ENCODE measurements at regions not wholly inside any gene's neighbourhood (a gene's known extent, or its start where the extent isn't known, plus 50 kb on each side); places are given as distances from the start of the nearest gene placed in this dataset.

DNA sequence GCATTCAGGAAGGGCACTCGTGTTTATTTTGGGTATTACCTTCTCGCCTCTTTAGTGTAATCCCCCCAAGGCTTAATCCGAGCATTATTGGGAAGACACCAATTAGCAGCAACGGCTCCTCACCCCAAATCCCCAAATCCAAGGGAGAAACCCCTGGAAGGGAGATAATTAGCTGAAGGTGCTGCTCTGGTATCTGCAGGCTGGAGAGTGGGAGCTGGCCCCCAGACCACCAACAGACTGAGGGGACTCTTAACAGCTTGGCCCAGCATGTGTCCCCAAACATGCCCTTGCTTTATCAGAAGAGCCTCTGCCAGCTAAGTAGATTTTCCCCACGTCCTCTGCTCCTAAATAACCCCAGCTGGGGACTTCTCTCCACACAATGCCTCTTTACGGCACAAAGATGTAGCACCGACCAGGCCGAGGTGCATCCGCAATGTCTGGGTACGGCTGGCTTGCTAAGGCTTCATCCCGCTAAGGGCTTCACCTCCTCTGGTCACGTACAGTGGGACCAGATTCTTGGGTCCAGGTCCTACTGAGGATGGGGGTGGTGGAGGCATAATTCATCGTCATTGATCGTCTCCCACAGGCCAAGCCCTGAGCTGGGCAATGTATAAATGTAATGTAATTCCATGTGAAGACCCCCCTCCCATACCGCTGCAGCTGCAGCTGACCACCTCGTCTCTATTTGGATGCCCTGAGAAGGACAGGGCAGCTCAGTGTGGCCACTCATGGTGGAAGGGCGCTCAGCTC, 123.7 kb upstream of the GSC start:
- Histone ChIP-seq H3K4me3 (ENCODE audit: low read depth, low read length) (no peak overlapping the region), H3K27me3 (ENCODE audit: control insufficient read depth, insufficient read depth, low read length) (no peaks in the 10 kb centered on the region), H3K36me3 (ENCODE audit: control insufficient read depth, insufficient read depth, low read length) (no peaks in the 10 kb centered on the region)
- DNase-seq (ENCODE audit: low read depth), result no peak
- ChIA-PET POLR2A (no interaction called here), CTCF (no interaction called here)
- TF ChIP-seq, protein P1, sequence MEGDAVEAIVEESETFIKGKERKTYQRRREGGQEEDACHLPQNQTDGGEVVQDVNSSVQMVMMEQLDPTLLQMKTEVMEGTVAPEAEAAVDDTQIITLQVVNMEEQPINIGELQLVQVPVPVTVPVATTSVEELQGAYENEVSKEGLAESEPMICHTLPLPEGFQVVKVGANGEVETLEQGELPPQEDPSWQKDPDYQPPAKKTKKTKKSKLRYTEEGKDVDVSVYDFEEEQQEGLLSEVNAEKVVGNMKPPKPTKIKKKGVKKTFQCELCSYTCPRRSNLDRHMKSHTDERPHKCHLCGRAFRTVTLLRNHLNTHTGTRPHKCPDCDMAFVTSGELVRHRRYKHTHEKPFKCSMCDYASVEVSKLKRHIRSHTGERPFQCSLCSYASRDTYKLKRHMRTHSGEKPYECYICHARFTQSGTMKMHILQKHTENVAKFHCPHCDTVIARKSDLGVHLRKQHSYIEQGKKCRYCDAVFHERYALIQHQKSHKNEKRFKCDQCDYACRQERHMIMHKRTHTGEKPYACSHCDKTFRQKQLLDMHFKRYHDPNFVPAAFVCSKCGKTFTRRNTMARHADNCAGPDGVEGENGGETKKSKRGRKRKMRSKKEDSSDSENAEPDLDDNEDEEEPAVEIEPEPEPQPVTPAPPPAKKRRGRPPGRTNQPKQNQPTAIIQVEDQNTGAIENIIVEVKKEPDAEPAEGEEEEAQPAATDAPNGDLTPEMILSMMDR (IDR thresholded peaks at IDR 0.05; ENCODE audit: insufficient read depth, low read depth, low read length), result no peak

DNA sequence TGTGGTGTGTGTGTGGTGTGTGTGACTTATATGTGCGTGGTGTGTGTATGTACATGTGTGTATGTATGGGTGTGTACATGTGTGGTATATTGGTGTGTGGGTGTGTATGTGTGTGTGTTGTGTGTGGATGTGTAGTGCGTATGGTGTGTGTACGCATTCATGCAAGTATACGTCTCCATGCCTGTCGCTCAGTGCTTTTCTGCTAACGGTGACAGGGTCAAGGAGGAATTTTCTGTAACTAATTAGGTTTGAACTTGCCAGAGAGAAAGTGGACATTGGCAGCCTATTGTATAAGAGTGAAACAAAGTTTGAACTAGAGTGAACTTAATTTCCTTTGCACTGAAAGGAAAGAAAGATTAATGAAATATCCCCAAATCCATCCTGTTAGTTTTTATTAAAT, 120.9 kb upstream of the GSC start:
- ChIA-PET CTCF (no interaction called here), POLR2A (no interaction called here)
- H3K4me3 ChIP-seq (ENCODE audit: low read depth, low read length), result no peak overlapping the region
- no peaks in the 10 kb centered on the region for H3K27me3 ChIP-seq (ENCODE audit: control insufficient read depth, insufficient read depth, low read length)
- no peaks in the 10 kb centered on the region for H3K36me3 ChIP-seq (ENCODE audit: control insufficient read depth, insufficient read depth, low read length)
- TF ChIP-seq, protein P1 (IDR thresholded peaks at IDR 0.05; ENCODE audit: insufficient read depth, low read depth, low read length), result no peak
- DNase-seq (ENCODE audit: low read depth), result no peak

DNA sequence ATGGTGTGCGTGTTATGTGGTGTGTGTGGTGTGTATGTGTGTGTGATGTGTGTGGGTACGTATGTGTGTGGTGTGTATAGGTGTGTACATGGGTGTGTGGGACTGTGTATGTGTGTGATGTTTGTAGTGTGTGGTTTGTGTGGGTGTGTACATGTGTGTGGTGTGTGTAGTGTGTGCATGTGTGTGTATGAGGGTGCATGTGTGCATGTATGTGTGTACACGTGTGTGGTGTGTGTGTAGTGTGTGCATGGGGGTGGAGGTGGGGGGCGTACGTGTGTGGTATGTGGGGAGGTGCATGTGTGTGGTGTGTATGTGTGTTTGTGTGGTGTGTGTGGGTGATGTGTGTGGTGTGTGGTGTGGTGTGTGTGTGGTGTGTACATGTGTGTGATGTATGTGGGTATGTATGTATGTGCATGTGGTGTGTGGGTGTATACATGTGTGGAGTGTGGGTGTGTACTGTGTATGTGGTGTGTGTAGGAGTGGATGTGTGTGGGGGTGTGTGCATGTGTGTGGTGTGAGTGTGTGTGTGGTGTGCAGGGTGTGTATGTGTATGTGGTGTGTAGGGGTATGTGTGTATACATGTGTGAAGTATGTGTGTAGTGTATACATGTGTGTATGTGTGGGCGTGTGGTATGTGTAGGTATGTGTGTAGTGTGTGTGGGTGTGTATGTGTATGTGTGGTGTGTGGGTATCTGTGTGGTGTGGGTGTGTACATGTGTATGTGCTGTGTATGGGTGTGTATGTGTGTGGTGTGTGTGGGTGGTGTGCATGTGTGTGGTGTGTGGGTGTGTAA, 119.8 kb upstream of the GSC start:
- TF ChIP-seq, protein P1 (IDR thresholded peaks at IDR 0.05; ENCODE audit: insufficient read depth, low read depth, low read length), result no peak
- no peak for DNase-seq (ENCODE audit: low read depth)
- ChIA-PET POLR2A (no interaction called here), CTCF (no interaction called here)
- Histone ChIP-seq H3K27me3 (ENCODE audit: control insufficient read depth, insufficient read depth, low read length) (no peaks in the 10 kb centered on the region), H3K36me3 (ENCODE audit: control insufficient read depth, insufficient read depth, low read length) (no peaks in the 10 kb centered on the region), H3K4me3 (ENCODE audit: low read depth, low read length) (no peak overlapping the region)

DNA sequence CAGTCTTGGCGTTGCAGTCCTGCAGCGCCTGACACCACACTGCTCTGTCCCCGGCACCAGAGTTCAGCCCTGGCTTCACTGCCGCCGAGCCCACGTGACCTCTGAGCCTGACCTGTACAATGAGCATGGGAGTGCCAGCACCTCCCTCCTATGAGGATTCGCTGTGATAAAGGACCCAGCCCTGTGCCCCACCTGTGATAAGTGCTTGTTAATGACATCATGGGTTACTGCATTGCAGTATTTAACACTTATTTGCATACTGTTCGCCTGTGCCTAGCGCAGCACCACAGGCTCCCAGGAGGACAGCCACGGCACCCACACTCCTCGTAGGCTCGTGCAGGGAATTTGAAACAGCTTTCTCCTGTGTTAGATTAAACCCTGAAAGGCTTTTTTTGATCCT, 118.2 kb upstream of the GSC start:
- TF ChIP-seq, protein P1 (IDR thresholded peaks at IDR 0.05; ENCODE audit: insufficient read depth, low read depth, low read length), result no peak
- ChIA-PET CTCF (no interaction called here), POLR2A (no interaction called here)
- no peak overlapping the region for H3K4me3 ChIP-seq (ENCODE audit: low read depth, low read length)
- H3K27me3 ChIP-seq (ENCODE audit: control insufficient read depth, insufficient read depth, low read length), result no peaks in the 10 kb centered on the region
- no peaks in the 10 kb centered on the region for H3K36me3 ChIP-seq (ENCODE audit: control insufficient read depth, insufficient read depth, low read length)
- no peak for DNase-seq (ENCODE audit: low read depth)

DNA sequence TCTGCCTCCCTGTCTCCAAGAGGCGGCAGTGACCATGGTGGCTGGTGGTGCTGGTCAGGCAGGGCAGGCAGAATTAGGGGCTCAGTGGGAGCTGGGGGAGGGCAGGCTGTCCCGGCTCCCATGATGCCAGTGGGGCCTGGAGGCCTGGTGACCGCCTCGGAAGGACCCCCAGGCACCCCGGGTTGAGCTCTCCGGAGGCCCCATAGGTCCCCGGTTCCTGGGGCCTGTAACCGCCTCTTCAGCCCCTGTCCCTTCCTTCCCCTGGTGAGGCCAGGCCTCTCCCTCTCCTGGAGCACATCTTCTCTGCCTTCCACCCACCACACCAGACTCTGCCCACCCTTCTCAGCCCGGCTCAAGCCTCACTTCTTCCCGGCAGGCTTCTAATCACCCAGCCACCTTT, 117.7 kb upstream of the GSC start:
- Histone ChIP-seq H3K36me3 (ENCODE audit: control insufficient read depth, insufficient read depth, low read length) (no peaks in the 10 kb centered on the region), H3K4me3 (ENCODE audit: low read depth, low read length) (no peak overlapping the region), H3K27me3 (ENCODE audit: control insufficient read depth, insufficient read depth, low read length) (no peaks in the 10 kb centered on the region)
- DNase-seq (ENCODE audit: low read depth), result no peak
- CTCF ChIA-PET, result no interaction called here
- POLR2A ChIA-PET, result no interaction called here
- TF ChIP-seq, protein P1 (IDR thresholded peaks at IDR 0.05; ENCODE audit: insufficient read depth, low read depth, low read length), result no peak

All from BJ (cell line).